Activated CD4-positive, alpha-beta T cell treated with anti-CD3 and anti-CD28 coated beads, Interleukin-2, Interleukin-4, amounts not matched to agents 100 ng/mL and 50 ng/mL, durations not matched to agents 16 hours and 8 hours (primary cell): ENCODE measurements at regions not wholly inside any gene's neighbourhood (a gene's known extent, or its start where the extent isn't known, plus 50 kb on each side); places are given as distances from the start of the nearest gene placed in this dataset.

Source experiments
- DNase-seq: peaks from one replicate; pipeline ENCODE4 v3.0.0-alpha.2; 2020; ENCODE audit warnings: low spot score

DNA sequence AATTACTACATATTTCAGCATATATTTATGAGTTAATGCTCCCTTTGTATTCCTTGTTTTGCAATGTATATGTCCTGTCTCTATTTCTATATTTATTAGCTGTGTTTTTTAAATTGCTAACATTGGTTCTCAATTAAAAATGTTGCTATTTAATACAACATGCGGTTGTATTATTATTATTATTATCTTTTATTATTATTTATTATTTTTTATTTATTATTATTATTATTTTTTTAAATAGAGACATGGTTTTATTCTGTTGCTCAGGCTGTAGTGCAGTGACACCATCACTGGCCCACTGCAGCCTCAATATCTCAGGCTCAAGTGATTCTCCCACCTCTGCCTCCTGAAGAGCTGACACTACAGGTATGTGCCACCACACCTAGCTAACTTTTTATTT lies 1005.9 kb upstream of the ADGRL3 start:
- DNase-seq, result no peak

DNA sequence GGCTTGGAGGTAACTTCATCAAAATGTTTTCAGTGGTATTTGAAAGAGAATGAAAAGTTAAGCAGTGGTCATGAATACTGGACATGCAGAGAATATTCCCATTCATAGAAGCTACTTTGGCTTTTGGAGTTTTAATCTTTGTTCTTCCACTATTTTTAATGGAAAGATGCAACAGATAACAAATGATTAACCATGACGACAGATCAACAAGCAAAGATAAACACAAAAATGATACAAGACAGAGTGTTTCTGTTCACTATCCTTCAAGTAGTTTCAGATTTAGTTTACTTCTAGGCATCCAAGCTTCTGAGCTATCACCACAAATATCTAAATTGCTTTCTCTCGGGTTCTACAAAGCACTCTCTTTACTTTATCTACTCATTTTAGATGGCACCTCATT lies 1004.9 kb upstream of the ADGRL3 start:
- DNase-seq, result no peak

DNA sequence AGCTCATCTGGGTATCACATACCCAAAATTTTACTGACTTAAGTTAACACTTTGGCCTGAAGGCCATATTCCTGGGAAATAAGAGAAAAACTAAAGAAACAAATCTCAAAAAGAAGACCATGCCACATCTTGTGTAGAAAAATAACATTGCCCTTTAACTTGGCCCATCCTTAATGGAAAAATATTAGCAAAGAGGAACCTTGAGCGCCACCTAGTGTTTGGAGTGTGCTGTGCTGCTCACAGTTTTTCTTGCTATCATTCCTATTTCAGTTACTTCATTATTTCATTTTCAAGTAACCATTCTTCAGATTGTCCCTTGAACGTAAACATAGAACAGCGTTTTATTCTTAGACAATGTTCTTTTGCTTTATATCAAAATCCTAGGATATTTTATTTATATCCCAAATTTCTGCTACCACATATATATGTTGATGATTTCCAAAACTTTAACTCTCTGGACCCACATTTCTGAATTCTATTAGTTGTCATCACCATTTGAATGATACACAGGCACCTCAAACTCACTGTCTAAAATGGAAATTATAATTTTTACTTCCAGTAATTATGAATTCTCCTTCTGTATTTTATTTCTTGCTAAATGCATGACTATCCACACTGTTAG lies 999.0 kb upstream of the ADGRL3 start:
- peak; percentile 38 for DNase-seq

DNA sequence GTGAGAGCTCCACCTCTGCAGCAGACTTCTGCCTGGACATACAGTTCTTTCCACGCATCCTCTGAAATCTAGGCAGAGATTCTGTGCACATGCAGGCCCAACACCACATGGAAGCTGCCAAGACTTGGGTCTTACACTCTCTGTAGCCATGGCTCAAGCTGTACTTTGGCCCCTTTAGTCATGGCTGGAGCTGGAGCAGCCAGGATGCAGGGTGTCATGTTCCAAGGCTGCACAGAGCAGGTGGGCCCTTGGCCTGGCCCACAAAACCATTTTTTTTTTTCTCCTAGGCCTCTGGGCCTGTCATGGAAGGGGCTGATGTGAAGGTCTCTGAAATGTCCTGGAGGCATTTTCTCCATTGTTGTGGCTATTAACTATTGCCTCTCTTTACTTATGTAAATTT lies 990.5 kb upstream of the ADGRL3 start:
- DNase-seq, result no peak

DNA sequence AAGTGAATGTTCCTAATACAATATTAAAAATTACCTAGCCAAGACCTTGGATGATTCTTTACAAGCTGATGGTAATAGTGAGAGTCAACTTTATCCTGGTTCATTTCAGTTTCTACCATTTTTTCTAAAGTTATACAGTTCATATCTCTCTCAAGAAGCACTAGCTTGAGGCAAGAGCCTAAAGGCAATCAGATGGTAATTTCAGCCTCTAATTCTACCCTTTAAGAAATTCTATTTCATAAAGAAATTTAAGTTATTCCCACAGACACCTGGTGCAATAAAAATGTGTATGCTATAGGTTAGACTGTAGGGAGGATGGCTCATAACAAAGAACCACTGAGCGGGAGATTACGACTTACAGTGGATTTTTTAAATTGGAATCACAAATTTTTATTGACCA lies 984.2 kb upstream of the ADGRL3 start:
- DNase-seq, result no peak

DNA sequence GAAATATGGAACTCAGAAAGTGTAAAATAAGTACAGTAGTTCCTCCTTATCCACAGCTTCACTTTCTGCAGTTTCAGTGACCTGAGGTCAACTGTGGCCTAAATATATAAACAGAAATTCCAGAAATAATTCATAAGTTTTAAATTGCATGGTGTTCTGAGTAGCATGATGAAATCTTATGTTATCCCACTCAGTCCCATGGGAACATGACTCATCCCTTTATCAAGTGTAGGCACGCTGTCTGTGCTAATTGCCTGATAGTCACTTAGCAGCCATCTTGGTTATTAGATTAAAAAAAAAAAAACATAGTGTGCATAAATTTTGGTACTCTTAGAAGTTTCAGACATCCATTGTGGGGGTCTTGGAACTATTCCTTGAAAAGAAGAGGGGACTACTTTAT lies 983.4 kb upstream of the ADGRL3 start:
- no peak for DNase-seq

DNA sequence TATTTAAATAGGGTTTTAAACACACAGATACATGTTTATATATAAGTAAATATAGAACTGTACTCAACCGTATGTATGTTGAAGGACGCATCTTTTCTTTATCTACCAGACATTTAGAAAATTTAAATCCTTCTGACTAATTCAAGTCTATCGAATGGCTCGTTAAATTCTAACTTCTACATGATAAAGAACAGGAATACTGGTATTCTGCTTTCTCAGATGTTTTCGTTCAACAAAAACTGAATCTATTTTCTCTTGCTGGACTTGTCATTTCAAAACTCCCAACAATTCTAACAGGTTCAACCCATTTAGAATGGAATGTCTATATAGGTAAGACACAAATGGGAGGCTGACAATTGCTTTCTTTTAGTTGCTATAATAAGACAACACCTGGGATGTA lies 978.3 kb upstream of the ADGRL3 start:
- DNase-seq, result no peak

DNA sequence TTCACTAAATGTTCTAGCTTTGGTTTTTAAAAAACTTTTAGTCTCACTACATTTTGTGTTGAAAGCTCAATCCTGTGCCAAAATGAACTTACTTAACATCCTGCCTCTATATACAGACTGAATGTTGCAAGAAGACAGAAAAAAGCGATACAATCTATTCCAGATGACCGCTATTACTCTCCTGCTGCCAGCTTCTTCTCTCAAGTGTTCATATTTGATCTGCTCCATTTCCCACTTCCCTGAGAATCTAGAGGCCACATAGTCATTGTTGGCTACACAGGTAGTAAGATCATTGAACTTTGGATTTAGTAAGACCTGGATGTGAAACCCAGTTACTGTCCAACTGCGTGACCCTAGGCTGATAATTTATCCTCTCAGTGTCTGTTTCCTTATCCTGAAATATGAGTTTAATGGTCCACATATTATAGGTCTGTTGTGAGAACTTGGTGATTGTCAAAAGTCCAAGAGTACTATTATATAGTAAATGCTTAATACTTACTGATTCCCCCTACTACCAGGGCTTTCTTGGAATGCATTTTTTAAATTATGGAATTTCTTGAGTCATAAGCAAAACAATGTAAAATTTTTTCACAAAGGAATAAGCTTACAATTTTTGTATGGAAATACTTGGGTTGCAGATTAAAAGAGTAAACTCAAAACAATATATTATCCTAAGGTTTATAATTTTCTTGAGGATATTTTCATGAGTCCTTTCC lies 976.8 kb upstream of the ADGRL3 start:
- no peak for DNase-seq

DNA sequence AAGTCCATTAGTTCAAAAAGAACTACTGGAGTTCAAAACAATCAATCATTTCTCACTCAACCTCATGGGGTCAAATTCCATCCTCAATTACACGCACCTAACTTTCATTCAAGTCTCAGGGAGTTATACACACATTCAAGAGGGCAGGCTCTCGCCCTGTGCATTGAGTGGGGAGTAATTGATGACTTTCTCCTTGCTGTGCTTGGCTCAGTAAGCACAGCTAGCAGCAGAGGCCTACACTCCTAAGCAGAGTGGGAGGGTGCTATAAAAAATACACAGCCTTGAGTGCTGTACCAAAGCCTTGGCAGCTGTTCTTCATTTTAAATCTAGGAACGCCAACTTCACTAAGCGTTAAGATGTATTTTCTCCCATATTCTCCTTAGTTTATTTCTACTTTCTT lies 958.3 kb upstream of the ADGRL3 start:
- DNase-seq, result no peak

DNA sequence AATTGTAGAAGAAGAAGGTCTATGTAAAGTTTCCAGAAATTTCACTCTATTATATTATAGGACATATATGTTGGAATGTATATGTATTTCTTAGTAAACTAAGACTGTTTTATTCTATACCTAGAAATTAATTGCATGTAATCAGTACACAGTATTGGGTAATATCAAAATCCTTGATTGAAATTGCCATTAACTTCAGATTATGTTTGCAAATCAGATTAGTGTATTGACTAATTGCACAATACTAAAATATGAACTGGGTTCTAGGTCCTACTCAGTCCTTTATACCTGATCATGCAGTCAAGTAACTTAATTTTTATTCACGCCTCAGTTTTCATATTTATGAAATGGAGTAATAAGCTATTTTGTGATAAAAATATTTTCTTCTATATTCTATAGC lies 950.3 kb upstream of the ADGRL3 start:
- no peak for DNase-seq

DNA sequence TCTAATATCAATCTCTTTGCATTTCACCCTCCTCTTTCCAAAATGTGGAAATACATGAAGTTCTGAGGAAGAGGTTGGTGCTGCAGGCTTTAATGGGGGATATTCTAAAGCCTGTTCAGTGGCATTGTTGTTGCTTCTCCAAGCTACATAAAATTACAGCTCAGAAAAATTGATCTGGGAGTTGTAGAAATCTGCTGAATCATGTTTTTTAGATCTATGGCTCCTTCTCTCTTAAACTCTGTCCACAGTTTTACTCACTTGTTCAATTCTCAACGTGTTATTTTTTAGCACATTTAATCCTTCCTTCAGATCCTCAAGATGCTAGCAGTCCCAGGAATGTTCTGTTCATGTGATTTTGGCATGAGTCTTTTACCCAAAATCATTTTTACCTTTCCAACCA lies 949.5 kb upstream of the ADGRL3 start:
- DNase-seq, result no peak

DNA sequence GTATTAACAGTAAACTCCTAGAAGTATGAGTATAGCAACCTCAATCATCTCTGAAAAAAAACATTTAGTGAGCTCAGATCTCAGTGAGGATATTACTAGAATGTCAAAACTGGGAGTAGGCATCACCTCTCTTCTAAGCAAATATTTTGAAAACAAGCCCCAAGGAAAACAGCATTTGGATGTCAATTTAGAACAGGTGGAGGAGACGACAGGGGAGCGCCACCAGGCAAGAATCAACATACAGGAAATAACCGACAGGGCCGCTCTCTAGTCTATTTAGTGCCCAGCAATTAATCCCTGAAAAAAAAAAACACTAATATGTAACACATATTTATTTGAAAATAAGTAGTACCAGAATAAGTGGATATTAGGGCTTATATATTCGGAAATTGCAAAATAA lies 940.3 kb upstream of the ADGRL3 start:
- no peak for DNase-seq

DNA sequence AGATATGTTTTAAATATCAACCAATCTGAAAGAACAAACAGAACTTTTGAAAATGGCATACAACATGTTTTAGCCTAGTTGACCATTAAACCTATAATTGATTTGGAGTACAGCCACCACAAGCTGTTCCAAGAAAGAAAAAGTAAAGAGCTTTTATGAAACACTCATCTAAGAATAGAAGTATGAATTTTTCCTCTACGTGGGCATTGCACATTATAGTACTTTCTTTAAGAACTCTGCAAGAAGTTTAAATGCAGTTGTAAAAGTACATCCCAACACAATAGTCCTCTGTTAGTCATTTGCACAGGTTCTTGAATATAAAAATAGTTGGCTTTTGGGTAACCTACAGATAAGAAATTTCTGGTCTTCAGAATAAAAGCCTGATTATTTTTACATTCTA lies 933.6 kb upstream of the ADGRL3 start:
- DNase-seq, result no peak

DNA sequence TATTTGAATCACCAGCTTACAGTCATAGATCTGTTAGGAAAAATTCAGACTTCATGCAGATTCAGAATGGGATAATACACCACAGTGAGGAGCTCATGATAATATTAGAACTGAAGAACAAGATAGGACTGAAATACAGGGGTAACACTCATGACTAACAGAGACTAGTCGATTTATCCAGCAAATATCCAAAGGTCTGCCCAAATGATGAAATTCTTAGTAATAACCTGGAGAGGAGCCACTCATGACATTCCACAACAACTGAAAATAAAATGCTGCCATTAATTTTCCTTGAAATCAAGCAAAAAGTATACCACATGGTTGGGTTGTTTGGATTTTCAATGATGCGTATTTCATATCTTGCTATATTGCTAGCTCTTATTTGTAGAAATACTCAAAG lies 903.7 kb upstream of the ADGRL3 start:
- no peak for DNase-seq

DNA sequence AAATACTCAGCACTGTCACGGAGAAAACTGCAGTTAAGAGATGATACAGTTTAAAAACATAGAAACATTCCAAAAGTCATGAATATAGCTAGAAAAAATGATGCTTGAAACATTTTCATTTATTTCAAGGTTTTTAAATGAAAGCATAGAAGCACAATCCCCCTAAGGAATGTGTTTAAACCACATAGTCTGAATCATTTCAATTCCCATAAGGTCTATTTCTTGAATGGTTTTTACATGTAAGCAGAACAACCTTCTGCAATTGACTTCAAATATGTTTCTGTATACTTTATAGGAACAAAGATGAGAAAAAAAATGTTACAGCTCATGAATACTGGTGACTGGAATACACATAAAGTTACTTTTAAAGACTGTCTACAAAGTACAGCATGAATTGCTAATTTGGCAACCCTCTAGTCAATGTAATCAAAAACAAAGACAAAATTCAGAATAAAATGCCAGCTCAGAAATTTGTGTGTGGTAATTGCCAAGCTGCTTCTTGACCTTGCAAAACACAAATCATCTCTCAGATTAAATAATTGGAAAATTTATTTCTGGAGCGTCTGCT lies 886.4 kb upstream of the ADGRL3 start:
- no peak for DNase-seq

DNA sequence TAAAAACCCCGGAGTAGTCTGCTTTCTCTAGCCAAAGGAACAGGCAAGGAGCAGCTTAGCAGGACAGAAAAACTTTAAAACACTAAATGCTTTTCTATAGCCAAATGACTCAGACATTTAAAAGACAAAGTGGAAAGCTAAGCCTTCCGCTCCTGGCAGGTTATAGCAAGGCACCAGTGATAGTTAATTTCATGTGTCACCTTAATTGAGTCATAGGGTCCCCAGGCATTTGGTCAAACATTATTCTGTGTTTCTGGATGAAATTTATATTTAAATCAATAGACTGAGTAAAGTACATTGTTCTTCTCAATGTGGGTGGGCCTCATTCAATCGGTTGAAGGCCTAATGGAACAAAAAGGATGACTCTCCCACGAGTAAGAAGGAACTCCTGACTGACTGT lies 885.7 kb upstream of the ADGRL3 start:
- no peak for DNase-seq

DNA sequence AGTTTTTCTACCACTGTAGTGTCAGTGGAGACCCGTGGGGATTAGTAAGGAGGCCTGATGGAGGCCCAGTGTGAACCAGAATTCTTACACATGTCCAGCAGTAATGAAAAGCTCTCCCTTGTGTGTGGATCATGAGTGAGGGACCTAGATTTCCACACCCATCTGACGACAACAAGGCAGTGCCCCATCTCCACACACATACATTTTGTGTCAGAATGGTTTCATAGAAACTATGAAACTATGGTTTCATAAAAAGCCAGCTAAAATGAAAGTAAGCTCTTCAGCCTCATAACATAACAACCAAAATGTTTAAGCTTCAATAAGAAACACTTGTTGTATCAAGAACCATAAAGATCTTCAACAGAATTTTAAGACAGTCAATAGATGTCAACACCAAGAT lies 884.5 kb upstream of the ADGRL3 start:
- no peak for DNase-seq

DNA sequence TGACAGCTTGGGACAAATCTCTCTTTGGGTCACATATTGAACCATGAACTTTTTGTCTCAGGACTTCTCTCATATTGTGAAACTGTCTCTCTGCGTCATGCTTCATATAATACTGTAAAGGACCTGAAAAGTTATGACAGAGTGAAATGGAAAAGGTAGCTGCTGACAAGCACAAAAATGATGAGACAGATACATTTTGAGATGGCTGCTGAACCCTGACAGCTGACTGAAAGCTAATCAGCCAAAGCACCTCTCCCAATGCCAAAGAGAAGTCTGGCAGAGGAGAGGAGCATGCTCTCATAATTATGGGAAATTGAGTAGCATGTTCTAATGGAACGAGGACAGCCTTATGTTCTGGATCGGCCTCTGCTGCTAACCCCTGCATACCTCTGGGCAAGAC lies 873.4 kb upstream of the ADGRL3 start:
- no peak for DNase-seq

DNA sequence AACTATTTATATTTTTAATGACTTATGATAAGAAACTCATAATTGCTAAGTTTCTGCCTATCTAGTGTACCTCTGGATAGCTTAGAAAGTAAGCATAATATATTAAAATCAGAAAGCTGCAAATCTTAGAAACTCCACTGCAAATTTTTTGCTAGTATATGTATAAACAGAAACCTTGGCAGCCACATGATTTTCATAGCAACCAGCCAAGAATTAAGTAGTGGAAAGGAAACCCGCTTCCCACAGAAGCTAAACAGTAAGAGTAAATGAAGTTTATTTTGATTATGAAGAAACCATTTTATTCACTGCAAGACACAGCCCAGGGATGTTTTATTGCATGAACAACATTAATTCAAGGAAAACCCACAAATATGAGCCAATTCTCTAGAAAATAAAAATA lies 872.5 kb upstream of the ADGRL3 start:
- no peak for DNase-seq

DNA sequence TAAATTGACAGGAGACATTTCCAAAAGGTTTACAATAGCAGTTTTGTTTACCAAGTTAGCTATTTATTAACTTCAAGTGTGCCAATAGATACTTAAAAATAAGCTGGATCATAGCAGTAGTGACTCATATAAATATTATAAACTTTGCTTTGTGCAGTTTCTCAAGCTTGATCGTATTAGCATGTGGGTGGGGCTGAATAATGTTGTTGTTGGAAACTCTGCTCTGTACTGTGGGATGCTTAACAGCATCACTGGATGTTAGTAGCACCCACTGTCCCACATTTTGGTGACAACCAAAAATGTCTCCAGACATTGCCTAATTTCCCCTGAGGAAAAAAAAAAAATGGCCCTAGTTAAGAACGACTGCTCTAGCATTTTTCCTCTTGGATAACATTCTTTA lies 855.2 kb upstream of the ADGRL3 start:
- DNase-seq, result no peak

DNA sequence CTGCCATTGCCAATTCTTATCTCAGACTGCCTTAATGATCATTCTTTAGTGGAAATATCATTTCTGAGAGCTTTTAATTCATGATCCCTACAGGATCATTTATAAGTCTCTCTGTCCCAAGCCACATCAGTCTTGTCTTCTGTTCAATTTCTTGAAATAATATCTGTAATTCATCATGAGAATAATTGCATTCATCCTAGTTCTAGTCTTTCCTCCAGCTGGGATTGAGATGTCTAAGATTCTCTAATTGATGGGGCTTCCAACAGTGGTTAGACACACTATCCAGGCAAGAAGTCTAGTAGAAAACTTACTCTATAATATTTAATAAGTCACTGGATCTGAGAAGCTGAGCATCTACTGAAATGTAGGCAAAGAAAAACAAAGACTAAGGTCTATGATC lies 854.7 kb upstream of the ADGRL3 start:
- no peak for DNase-seq

DNA sequence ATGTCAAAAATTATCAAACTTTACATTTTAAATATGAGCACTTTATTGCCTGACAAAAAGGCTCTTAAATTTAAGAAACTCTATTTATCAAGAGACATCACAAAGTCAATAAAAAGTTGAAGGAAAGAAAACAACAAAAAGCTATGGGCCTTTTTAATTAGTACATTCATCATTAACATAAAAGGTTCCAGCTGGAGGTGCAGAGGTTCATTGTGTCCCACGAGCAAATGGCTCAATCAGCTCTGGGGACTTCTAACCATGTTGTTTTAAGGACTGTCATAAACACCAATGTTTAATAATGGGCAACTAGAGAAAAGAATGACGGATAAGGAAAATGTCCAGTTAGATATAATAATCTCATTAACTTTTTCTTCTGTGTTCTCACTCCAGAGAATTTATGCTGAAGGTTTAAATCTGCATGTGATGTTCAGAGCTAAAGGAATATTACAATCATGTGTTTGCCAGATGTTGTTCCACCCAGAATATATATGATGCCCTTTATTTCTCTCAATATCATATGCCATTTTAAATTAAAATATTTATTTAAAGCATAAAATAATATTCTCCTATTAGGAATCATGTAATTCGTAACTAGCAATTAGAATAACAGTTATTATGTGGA lies 840.3 kb upstream of the ADGRL3 start:
- DNase-seq, result no peak

DNA sequence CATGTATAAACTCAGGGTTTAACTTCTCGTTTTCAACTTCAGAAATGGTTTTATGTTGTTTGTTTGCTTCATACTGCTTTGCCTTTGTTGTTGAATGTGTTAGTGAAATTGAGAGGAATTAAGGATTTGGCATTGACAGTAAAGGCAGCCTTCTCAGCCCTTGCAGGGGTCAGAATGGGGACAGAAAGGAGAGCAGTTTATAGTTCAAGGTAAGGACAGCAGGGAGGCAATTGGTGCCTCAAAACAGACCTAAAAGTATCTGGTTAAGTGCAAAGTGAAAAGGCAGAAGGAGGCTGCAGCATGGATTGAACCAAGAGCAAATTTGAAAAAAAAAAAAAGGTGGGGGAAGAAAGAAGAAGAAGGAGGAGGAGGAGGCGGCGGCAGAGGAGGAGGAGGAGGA lies 835.0 kb upstream of the ADGRL3 start:
- no peak for DNase-seq

DNA sequence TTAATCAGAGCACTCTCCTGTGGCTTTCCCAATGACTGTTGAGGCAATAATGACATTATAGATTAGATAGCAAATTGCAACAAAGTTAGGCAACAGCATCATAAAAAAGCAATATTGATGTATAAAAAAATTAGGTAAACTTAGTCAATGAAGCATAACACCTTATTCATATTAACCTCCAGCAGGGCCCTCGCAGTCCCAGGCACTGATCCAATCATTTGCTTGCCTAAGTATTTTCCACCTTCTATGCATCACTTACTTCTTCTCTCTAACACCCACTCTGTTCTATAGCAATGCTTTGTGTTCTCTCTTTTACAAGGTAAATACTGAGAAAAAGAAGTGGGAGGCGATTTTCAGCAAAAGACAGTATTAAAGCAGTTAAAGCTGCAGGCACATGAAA lies 833.5 kb upstream of the ADGRL3 start:
- DNase-seq, result no peak
